ENCODE measurements at regions not wholly inside any gene's neighbourhood (a gene's known extent, or its start where the extent isn't known, plus 50 kb on each side); places are given as distances from the start of the nearest gene placed in this dataset.
"Not testable (repeated sequence)": the region's sequence is repeated elsewhere in the genome, so short reads cannot be mapped to it uniquely, and the experiment has no call there.

DNA sequence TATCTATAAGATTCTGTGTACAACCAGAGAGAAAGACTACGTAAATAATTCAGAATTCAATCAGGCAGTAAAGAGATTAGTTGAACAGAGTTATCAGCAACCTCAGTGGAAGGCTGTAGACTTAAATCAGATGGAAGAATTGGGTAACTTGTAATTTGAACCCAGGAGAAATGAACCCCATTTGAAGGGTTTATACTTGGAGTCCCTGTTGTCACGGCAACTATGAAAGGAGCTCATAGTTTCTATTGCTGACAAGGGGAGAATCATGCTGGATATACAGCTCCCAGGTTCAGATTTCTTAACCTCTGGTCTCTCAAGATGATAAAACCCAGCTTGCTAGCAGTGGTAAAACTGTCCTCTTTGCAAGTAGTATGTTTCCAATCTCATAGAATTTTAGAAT, 54.4 kb upstream of the BMP4 start:
- DNase-seq = no peak

GRCh38 chr14:54023027-54023426, 66.4 kb upstream of the BMP4 start:
- no peak for DNase-seq

- no peak for DNase-seq
Observed at GRCh38 chr14:54025661-54026060, 69.0 kb upstream of the BMP4 start.

DNA sequence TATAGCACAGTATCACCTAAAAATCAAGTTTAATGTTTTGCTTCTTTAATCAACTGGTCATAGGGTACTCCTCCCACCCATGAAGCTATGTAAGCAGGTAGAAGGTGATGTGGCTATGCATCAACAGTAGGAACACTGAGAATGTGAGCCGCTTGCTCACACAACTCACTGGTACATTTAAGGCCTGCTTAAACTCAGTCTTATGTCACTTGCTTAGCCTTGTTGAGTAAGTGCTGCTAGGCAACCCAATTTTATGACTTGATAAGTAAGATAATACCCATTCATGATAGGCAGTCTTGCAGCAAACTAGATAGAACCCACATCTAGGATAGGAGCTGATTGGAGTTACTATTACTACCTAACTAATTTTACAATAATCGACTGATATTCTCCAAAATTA, 70.0 kb upstream of the BMP4 start:
- no peak for DNase-seq

DNA sequence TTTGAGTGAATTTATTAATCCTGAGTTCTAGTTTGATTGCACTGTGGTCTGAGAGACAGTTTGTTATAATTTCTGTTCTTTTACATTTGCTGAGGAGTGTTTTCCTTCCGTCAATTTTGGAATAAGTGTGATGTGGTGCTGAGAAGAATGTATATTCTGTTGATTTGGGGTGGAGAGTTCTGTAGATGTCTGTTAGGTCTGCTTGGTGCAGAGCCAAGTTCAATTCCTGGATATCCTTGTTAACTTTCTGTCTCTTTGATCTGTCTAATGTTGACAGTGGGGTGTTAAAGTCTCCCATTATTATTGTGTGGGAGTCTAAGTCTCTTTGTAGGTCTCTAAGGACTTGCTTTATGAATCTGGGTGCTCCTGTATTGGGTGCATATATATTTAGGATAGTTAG, 74.4 kb upstream of the BMP4 start:
- not testable (repeated sequence) for DNase-seq

DNA sequence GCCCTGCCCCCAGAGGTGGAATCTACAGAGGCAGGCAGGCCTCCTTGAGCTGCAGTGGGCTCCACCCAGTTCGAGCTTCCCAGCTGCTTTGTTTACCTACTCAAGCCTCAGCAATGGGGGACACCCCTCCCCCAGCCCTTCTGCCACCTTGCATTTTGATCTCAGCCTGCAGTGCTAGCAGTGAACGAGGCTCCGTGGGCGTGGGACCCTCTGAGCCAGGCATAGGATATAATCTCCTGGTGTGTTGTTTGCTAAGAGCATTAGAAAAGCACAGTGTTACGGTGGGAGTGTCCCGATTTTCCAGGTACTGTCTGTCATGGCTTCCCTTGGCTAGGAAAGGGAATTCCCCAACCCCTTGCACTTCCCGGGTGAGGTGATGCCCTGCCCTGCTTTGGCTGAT, 76.7 kb upstream of the BMP4 start:
- DNase-seq = not testable (repeated sequence)

- DNase-seq = no peak
Observed at GRCh38 chr14:54038724-54039123, 82.1 kb upstream of the BMP4 start.

DNA sequence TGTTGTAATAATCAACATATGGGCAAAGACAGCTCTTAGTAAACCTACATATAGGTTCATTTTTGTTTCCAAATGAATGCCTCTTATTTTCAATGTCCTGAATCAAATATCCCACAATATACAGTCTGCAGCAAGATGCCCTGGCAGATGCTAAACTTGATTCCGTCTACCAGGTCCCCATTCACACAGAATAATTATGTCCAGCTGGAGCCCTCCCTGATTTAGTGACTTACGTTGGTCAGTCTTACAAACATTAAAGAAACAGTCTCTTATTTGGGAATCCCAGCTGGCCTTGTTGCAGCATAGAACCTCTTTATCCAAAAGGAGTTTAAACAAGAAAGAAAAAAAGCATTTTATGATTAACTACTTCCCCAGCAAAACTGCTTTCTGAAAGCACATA, 82.7 kb upstream of the BMP4 start:
- DNase-seq = no peak

DNA sequence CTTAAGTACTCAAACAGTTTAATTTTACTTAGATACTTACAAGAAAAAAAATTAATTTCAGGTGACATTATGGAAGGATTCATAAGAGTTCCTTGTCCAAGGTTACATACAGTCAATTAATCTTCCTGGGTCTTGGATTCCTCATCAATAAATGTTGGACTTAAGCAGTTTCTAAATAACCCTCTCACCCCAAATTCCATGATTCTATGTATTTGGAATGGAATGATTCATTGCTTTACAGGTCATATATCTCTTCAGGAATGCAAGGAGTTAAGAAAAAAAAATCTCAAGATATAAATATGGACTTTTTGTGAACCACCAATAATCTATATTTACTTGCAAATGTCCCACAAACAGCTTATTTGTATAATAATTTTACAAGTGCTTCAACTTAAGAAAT, 84.2 kb upstream of the BMP4 start:
- no peak for DNase-seq

DNA sequence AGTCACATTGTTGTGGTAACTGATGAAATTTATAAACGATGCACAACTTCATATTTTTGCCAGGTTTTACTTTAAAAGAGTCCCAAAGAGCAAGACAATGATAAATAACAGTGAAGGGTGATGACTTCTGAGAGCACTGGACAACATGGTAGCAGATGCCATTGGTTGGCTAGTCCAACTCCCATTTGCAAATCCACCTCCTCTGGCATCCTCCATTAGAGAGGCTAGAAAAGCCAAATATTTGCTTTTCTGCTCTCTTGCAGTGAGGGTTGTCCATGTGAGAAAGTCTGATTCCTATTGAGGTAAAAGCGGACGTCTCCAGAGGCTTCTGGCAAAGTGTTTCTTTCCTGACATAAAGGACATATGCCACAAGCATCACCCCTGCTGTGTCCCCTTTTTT, 89.6 kb upstream of the BMP4 start:
- no peak for DNase-seq

GRCh38 chr14:54047645-54048308, 91.2 kb upstream of the BMP4 start:
- no peak for DNase-seq

- no peak for DNase-seq
Observed at GRCh38 chr14:54048311-54048710, 91.7 kb upstream of the BMP4 start.

- no peak for DNase-seq
Observed at GRCh38 chr14:54048736-54049135, 92.1 kb upstream of the BMP4 start.

DNA sequence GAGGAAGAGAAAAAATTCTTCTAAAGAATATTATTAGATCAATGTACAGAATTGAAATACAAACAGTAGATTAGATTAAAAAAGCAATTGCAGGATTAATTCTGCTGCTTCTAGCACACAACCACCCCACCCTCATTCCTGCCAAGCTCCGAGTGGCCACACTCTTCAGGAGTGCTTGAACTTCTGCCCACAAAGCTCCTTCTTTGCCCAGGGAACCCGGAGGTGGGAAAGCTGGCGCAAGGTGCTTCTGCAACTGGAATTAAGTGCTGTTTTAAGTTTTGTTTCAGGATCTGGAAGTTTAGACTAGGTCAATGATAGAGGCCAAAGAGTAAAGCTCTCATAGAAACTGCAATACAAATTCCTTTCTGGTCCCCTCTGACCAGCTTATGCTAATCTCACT, 94.1 kb upstream of the BMP4 start:
- no peak for DNase-seq

DNA sequence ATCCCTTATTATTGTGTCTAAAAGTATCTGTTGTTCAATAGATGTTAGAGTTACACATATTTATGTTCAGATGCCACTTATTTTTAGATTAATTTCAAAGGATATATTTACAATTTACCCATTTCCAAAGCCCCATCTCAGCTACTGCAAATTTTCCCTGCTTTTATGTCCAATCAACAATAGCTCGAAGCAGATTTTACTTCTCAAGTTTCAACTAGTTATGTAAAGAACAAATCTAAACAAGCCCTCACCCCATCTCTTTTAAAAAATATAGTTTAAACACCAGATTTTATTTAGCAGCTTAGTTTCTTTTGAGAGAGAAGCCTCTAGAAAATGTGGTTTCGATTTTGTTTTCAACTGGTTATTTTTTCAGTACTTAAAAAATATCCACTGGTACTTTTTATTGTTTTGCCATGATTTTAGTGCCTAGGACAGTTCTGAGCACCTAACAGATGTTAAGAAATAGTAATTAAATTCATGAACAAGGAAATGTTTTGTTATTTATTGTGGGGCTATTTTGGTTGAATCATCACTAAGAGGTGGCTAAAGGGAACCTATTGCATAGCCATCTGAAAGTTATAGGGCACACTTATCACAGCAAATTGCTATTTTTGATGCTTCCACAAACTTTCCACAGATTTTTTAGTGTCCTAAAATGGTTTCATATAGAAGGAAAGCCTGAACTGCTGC, 96.2 kb upstream of the BMP4 start:
- DNase-seq = no peak

- no peak for DNase-seq
Observed at GRCh38 chr14:54053386-54053745, 96.7 kb upstream of the BMP4 start.

- no peak for DNase-seq
Observed at GRCh38 chr14:54058505-54058904, 101.9 kb upstream of the BMP4 start.

GRCh38 chr14:54083549-54084239, 127.1 kb upstream of the BMP4 start:
- DNase-seq = no peak

GRCh38 chr14:54085232-54085761, 128.7 kb upstream of the BMP4 start:
- DNase-seq = no peak

DNA sequence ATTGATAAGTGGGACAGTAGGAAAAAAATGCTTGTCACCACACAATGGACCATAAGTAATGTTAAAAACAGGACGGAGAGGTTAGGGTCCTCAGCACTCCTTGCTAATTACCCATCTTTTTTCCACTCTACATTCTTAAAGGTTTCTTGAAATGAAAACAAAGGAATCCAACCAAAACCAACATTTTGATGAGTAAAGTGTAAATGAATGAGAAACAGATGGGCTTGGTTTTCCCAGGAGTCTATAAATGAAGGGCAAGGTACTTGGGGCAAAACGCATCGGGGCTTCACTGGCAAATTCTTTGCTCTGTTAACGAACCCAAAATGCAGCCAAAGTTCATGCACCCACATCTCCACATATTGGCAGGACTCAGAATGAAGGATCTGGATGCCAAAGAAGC, 129.2 kb upstream of the BMP4 start:
- no peak for DNase-seq

DNA sequence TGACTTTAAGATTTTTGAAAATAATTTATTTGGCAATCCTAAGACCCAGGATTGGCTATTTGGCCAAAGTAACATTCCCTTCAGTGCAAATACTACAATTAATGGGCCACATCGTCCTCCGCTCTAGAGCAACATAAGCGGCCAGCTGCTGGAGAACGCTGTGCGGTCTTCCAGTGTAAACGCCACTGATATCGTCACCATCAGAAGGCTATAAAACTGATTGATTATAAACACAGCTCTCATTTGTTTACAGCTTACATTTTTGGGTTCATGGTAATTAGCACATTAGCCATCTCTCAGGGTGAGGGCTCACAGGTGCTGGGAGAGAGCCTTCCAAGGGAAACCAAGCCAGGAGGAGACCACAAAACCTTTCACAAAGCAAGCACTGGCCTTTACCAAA, 130.1 kb upstream of the BMP4 start:
- DNase-seq = no peak

DNA sequence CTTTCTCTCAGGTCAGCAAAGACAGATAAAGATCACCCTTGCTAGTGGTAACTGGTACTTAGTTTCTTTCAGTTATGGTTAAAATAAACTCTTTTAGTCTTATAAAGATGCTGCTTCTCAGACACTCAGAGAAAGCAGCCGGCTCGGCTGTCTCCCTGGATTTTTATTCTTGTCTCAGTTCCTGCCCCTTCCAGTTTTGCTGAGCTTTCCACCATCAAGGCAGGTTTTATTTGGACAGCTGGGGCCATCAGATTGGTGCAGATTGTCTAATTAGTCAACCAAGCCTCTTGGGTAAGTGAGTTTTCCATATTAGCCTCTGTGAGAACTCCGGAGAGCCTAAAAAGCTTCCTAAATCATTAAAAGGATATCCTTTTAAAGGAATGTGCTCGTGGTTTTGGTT, 130.8 kb upstream of the BMP4 start:
- DNase-seq = no peak

DNA sequence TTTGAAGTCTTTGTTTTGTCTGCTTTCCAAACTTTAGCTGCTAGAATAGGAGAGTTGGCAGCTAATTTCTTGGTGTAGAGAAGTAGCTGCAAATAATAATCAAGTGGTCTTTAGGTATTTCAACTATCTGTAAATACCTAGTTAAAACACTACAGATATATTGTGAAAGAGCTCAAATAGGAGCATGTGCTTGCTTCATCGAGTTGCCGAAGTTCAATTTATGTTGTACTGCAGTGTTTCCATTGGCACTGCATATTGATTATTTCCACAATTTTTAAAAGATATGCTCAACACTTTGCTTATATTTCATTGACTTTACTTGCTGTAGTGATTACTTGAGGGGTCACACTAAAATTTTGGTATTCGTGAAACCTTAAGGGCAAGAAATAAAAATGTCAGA, 131.6 kb upstream of the BMP4 start:
- DNase-seq = no peak

- DNase-seq = no peak
Observed at GRCh38 chr14:54090274-54090673, 133.6 kb upstream of the BMP4 start.
